Lower leg skin (tissue), 3 donors: ENCODE measurements at regions not wholly inside any gene's neighbourhood (a gene's known extent, or its start where the extent isn't known, plus 50 kb on each side); places are given as distances from the start of the nearest gene placed in this dataset.

ENCODE experiments used
- POLR2A ChIP-seq, 2 donors: fragments of 450-650 bp; IDR thresholded peaks; one replicate each; pipeline ENCODE4 v1.6.1; 2016 to 2017; ENCODE audit warnings: antibody characterized with exemption in 2 of 2, mild to moderate bottlenecking in 1 of 2, moderate library complexity in 1 of 2
- TF ChIP-seq, protein P1 (sequence below), 3 donors: fragments of 450-650 bp; IDR thresholded peaks; one replicate each; pipeline ENCODE4 v1.5.1; 2016; ENCODE audit warnings: antibody characterized with exemption in 3 of 3, mild to moderate bottlenecking in 3 of 3, moderate library complexity in 2 of 3

- TF ChIP-seq, protein P1, sequence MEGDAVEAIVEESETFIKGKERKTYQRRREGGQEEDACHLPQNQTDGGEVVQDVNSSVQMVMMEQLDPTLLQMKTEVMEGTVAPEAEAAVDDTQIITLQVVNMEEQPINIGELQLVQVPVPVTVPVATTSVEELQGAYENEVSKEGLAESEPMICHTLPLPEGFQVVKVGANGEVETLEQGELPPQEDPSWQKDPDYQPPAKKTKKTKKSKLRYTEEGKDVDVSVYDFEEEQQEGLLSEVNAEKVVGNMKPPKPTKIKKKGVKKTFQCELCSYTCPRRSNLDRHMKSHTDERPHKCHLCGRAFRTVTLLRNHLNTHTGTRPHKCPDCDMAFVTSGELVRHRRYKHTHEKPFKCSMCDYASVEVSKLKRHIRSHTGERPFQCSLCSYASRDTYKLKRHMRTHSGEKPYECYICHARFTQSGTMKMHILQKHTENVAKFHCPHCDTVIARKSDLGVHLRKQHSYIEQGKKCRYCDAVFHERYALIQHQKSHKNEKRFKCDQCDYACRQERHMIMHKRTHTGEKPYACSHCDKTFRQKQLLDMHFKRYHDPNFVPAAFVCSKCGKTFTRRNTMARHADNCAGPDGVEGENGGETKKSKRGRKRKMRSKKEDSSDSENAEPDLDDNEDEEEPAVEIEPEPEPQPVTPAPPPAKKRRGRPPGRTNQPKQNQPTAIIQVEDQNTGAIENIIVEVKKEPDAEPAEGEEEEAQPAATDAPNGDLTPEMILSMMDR (IDR thresholded peaks at IDR 0.05), result no peak
- no peak for TF ChIP-seq POLR2A (IDR thresholded peaks at IDR 0.05)
These were observed 215.1 kb upstream of the PITX2 start for GRCh38 chr4:110837896-110838450.
